ENCODE measurements at regions not wholly inside any gene's neighbourhood (a gene's known extent, or its start where the extent isn't known, plus 50 kb on each side); places are given as distances from the start of the nearest gene placed in this dataset.

DNA sequence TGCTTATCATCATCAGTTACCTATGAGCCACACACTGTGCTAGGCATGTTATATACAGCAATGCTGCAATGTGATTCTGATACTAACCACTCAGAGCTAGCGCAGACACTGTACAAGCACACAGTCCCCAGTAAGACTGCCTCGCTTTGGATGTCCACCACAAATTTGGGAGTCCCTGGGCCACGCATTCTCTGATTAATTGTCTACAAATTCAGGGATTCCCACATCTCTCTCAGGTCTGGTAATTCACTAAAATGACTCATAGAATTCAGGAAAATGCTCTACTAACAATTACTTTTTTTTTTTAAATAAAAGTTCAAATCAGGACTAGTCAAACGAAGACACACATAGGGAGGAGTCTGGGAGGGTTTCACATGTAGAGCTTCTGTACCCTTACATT is 652.1 kb upstream of the AADAT start:
- Histone ChIP-seq H3K4me3 (ENCODE audit: low read depth, low read length) (no peak overlapping the region), H3K9me3 (no peaks in the 10 kb centered on the region), H3K4me1 (no peaks in the 10 kb centered on the region), H3K27me3 (replicated peaks; ENCODE audit: control insufficient read depth, insufficient read depth, low read length) (no peaks in the 10 kb centered on the region), H3K36me3 (ENCODE audit: control insufficient read depth, insufficient read depth, low read length) (no peaks in the 10 kb centered on the region)
- POLR2A ChIA-PET = no interaction called here
- H3K9me3 Mint-ChIP-seq (ENCODE audit: unreplicated experiment) = no peaks in the 10 kb centered on the region
- no peaks in the 10 kb centered on the region for H3K4me1 Mint-ChIP-seq (ENCODE audit: low read depth, unreplicated experiment)
- no peaks in the 10 kb centered on the region for H3K36me3 Mint-ChIP-seq (ENCODE audit: insufficient read depth, unreplicated experiment)
- H3K4me3 Mint-ChIP-seq (ENCODE audit: unreplicated experiment) = no peak overlapping the region
- H3K27me3 Mint-ChIP-seq (ENCODE audit: insufficient read depth, unreplicated experiment) = peaks cover 3% of the 10 kb centered on the region
- no peak for DNase-seq
- no TSS peak for BruUV-seq (replicated peaks)
- TF ChIP-seq, protein P1, sequence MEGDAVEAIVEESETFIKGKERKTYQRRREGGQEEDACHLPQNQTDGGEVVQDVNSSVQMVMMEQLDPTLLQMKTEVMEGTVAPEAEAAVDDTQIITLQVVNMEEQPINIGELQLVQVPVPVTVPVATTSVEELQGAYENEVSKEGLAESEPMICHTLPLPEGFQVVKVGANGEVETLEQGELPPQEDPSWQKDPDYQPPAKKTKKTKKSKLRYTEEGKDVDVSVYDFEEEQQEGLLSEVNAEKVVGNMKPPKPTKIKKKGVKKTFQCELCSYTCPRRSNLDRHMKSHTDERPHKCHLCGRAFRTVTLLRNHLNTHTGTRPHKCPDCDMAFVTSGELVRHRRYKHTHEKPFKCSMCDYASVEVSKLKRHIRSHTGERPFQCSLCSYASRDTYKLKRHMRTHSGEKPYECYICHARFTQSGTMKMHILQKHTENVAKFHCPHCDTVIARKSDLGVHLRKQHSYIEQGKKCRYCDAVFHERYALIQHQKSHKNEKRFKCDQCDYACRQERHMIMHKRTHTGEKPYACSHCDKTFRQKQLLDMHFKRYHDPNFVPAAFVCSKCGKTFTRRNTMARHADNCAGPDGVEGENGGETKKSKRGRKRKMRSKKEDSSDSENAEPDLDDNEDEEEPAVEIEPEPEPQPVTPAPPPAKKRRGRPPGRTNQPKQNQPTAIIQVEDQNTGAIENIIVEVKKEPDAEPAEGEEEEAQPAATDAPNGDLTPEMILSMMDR (IDR thresholded peaks at IDR 0.05; ENCODE audit: insufficient read depth in 1 of 2, low read depth in 1 of 2, low read length in 1 of 2, severe bottlenecking in 1 of 2, unreplicated experiment in 1 of 2) = no peak
- CTCF ChIA-PET = no interaction called here
- H3K27ac Mint-ChIP-seq (ENCODE audit: unreplicated experiment) = no peak overlapping the region
- intact Hi-C loops (cut with micrococcal nuclease; ENCODE audit: unreplicated experiment) = no loop called here

DNA sequence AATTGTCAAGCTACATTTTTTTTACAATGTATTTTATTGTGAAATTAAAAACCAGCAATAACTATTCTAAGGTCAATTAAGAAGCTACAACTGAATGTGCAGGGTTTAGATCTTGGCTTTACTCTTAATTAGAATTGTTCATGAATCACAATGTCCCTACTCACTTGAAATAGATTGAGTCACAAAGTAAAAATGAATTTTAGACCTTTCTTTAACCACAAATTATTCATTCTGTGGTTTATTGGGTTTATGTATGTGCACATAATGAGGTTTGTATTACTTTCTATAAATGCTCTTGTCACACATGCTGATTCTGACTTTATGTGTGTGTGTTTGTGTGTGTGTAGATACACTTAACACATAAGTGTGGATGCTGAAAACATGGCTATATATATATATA is 647.0 kb upstream of the AADAT start:
- intact Hi-C loops (cut with micrococcal nuclease; ENCODE audit: unreplicated experiment) = no loop called here
- ChIA-PET CTCF (no interaction called here), POLR2A (no interaction called here)
- Mint-ChIP-seq H3K27me3 (ENCODE audit: insufficient read depth, unreplicated experiment) (no peaks in the 10 kb centered on the region), H3K4me3 (ENCODE audit: unreplicated experiment) (no peak overlapping the region), H3K4me1 (ENCODE audit: low read depth, unreplicated experiment) (no peaks in the 10 kb centered on the region), H3K9me3 (ENCODE audit: unreplicated experiment) (no peaks in the 10 kb centered on the region), H3K27ac (ENCODE audit: unreplicated experiment) (no peak overlapping the region), H3K36me3 (ENCODE audit: insufficient read depth, unreplicated experiment) (no peaks in the 10 kb centered on the region)
- TF ChIP-seq, protein P1 (IDR thresholded peaks at IDR 0.05; ENCODE audit: insufficient read depth in 1 of 2, low read depth in 1 of 2, low read length in 1 of 2, severe bottlenecking in 1 of 2, unreplicated experiment in 1 of 2) = no peak
- H3K27me3 ChIP-seq (replicated peaks; ENCODE audit: control insufficient read depth, insufficient read depth, low read length) = no peaks in the 10 kb centered on the region
- no peaks in the 10 kb centered on the region for H3K36me3 ChIP-seq (ENCODE audit: control insufficient read depth, insufficient read depth, low read length)
- H3K4me3 ChIP-seq (ENCODE audit: low read depth, low read length) = no peak overlapping the region
- no TSS peak for BruUV-seq (replicated peaks)
- H3K9me3 ChIP-seq = no peaks in the 10 kb centered on the region
- no peaks in the 10 kb centered on the region for H3K4me1 ChIP-seq
- no peak for DNase-seq

DNA sequence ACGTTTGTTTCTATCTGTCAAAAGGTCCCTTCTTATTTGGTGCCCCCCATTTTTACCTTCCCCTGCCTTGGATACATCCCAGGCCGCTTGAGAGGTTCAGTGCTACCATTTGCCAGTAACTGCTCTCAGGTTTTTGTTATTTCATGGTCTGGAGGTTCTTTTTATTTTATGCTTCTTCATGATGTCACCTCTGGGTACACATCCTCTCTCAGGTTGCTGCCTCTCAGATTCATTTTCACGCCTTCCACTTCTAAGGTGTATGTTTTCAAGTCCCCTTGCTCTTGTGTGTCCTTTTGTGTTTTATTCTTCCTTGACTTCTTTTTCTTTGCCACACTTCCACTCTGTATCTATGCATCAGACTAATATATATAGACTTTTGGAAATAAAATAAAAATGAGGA is 640.1 kb upstream of the AADAT start:
- no TSS peak for BruUV-seq (replicated peaks)
- H3K4me1 ChIP-seq = no peaks in the 10 kb centered on the region
- Mint-ChIP-seq H3K9me3 (ENCODE audit: unreplicated experiment) (no peaks in the 10 kb centered on the region), H3K4me1 (ENCODE audit: low read depth, unreplicated experiment) (no peaks in the 10 kb centered on the region), H3K4me3 (ENCODE audit: unreplicated experiment) (no peak overlapping the region), H3K27ac (ENCODE audit: unreplicated experiment) (no peak overlapping the region), H3K36me3 (ENCODE audit: insufficient read depth, unreplicated experiment) (no peaks in the 10 kb centered on the region), H3K27me3 (ENCODE audit: insufficient read depth, unreplicated experiment) (no peaks in the 10 kb centered on the region)
- H3K9me3 ChIP-seq = no peaks in the 10 kb centered on the region
- H3K27me3 ChIP-seq (replicated peaks; ENCODE audit: control insufficient read depth, insufficient read depth, low read length) = no peaks in the 10 kb centered on the region
- no peak overlapping the region for H3K4me3 ChIP-seq (ENCODE audit: low read depth, low read length)
- ChIA-PET CTCF (no interaction called here), POLR2A (no interaction called here)
- no peaks in the 10 kb centered on the region for H3K36me3 ChIP-seq (ENCODE audit: control insufficient read depth, insufficient read depth, low read length)
- intact Hi-C loops (cut with micrococcal nuclease; ENCODE audit: unreplicated experiment) = loop anchor here (5.0 kb wide), 1 partner anchor 1682 kb away; no protein-coding TSS in a partner anchor
- DNase-seq = no peak
- TF ChIP-seq, protein P1 (IDR thresholded peaks at IDR 0.05; ENCODE audit: insufficient read depth in 1 of 2, low read depth in 1 of 2, low read length in 1 of 2, severe bottlenecking in 1 of 2, unreplicated experiment in 1 of 2) = no peak
